Neural cell (in vitro differentiated cells): ENCODE measurements at regions not wholly inside any gene's neighbourhood (a gene's known extent, or its start where the extent isn't known, plus 50 kb on each side); places are given as distances from the start of the nearest gene placed in this dataset.

Experiments used
- H2AFZ ChIP-seq: fragments of 200-600, 300-800 bp; sonication (generic), shearing (Covaris generic); 2 replicates; pipeline ENCODE4 v1.6.0; 2014; ENCODE audit warnings: low read depth, mild to moderate bottlenecking, antibody characterized with exemption, low read length, moderate library complexity
- H3F3A ChIP-seq: fragments of 200-600 bp; shearing (Covaris generic); 2 replicates; pipeline ENCODE4 v1.6.1; 2016; ENCODE audit warnings: mild to moderate bottlenecking, moderate library complexity, mixed read lengths, antibody characterized with exemption, low read length; ENCODE audit not compliant: insufficient read depth, poor library complexity, severe bottlenecking
- H3K27ac ChIP-seq: fragments of 200-600, 300-800 bp; sonication (generic), shearing (Covaris generic); 2 replicates; pipeline ENCODE4 v1.5.1; 2014; ENCODE audit warnings: mild to moderate bottlenecking, low read length, moderate library complexity
- H3K27me3 ChIP-seq: fragments of 300-800, 200-600 bp; sonication (generic), shearing (Covaris generic); 2 replicates; pipeline ENCODE4 v1.6.0; 2014; ENCODE audit warnings: mild to moderate bottlenecking, low read depth, low read length, moderate library complexity; ENCODE audit not compliant: insufficient read depth
- H3K36me3 ChIP-seq: fragments of 300-800, 200-600 bp; sonication (generic), shearing (Covaris generic); 2 replicates; pipeline ENCODE4 v1.5.1; 2014; ENCODE audit warnings: mild to moderate bottlenecking, antibody characterized with exemption, low read length, moderate library complexity; ENCODE audit not compliant: insufficient read depth
- H3K4me2 ChIP-seq: fragments of 300-800, 200-600 bp; sonication (generic), shearing (Covaris generic); 2 replicates; pipeline ENCODE4 v1.6.0; 2014; ENCODE audit warnings: mild to moderate bottlenecking, low read length
- H3K4me3 ChIP-seq: fragments of 300-800, 200-600 bp; sonication (generic), shearing (Covaris generic); 2 replicates; pipeline ENCODE4 v1.5.1; 2014; ENCODE audit warnings: mild to moderate bottlenecking, low read length, moderate library complexity
- H3K79me2 ChIP-seq: fragments of 200-600 bp; shearing (Covaris generic); replicated peaks from 2 replicates; pipeline ENCODE4 v1.6.0; 2014; ENCODE audit warnings: mild to moderate bottlenecking, low read length, moderate library complexity; ENCODE audit not compliant: insufficient read depth
- H3K9ac ChIP-seq: fragments of 300-800, 200-600 bp; sonication (generic), shearing (Covaris generic); 2 replicates; pipeline ENCODE4 v1.6.1; 2016; ENCODE audit warnings: mild to moderate bottlenecking, low read length, mixed read lengths
- H3K9me2 ChIP-seq: fragments of 200-600 bp; shearing (Covaris generic); 2 replicates; pipeline ENCODE4 v1.6.1; 2016; ENCODE audit warnings: mild to moderate bottlenecking, low read length, mixed read lengths; ENCODE audit not compliant: insufficient read depth
- H3K9me3 ChIP-seq: fragments of 200-600, 300-800 bp; sonication (generic), shearing (Covaris generic); 2 replicates; pipeline ENCODE4 v1.6.1; 2016; ENCODE audit warnings: mild to moderate bottlenecking, mixed run types, low read length, moderate library complexity, mixed read lengths
- H4K20me1 ChIP-seq: fragments of 200-600 bp; shearing (Covaris generic); 2 replicates; pipeline ENCODE4 v1.6.1; 2016; ENCODE audit warnings: mild to moderate bottlenecking, mixed run types; ENCODE audit not compliant: insufficient read depth
- CTCF ChIP-seq: fragments of 450-650 bp; IDR thresholded peaks from 2 replicates; pipeline ENCODE4 v1.5.1; 2014; ENCODE audit warnings: antibody characterized with exemption, mild to moderate bottlenecking, moderate library complexity; ENCODE audit not compliant: poor library complexity, severe bottlenecking
- EP300 ChIP-seq: fragments of 450-650 bp; conservative IDR thresholded peaks from 2 replicates; pipeline ENCODE4 v1.6.1; 2014; ENCODE audit warnings: antibody characterized with exemption, mild to moderate bottlenecking, moderate library complexity; ENCODE audit not compliant: poor library complexity, severe bottlenecking
- EZH2 ChIP-seq: fragments of 200-600, 300-800 bp; shearing (Covaris generic), sonication (generic); IDR thresholded peaks from 2 replicates; pipeline ENCODE4 v1.6.1; 2014; ENCODE audit warnings: antibody characterized with exemption, low read length, borderline replicate concordance, mild to moderate bottlenecking; ENCODE audit not compliant: insufficient read depth, poor library complexity, severe bottlenecking
- MXI1 ChIP-seq: fragments of 450-650 bp; conservative IDR thresholded peaks from 2 replicates; pipeline ENCODE4 v1.6.1; 2014; ENCODE audit warnings: antibody characterized with exemption, mild to moderate bottlenecking; ENCODE audit not compliant: poor library complexity, severe bottlenecking
- POLR2AphosphoS5 ChIP-seq: IDR thresholded peaks from 2 replicates; pipeline ENCODE4 v1.6.1; 2012
- RAD21 ChIP-seq: fragments of 450-650 bp; conservative IDR thresholded peaks from 2 replicates; pipeline ENCODE4 v1.6.1; 2014; ENCODE audit warnings: antibody characterized with exemption, mild to moderate bottlenecking, moderate library complexity
- REST ChIP-seq: IDR thresholded peaks from 2 replicates; pipeline ENCODE4 v1.6.1; 2012; ENCODE audit warnings: borderline replicate concordance
- SMC3 ChIP-seq: fragments of 450-650 bp; conservative IDR thresholded peaks from 2 replicates; pipeline ENCODE4 v1.6.1; 2014; ENCODE audit warnings: antibody characterized with exemption, mild to moderate bottlenecking, moderate library complexity; ENCODE audit not compliant: poor library complexity
- TAF1 ChIP-seq: IDR thresholded peaks from 2 replicates; pipeline ENCODE4 v1.6.1; 2012; ENCODE audit warnings: low read depth

GRCh38 chr5:107779437-107779836, 108.7 kb upstream of the EFNA5 start:
- Histone ChIP-seq H3K4me2 (no peak overlapping the region), H3K27me3 (no peaks in the 10 kb centered on the region), H3K79me2 (no peaks in the 10 kb centered on the region), H3K9me3 (peaks cover 10% of the 10 kb centered on the region), H3K4me3 (no peak overlapping the region), H3K36me3 (no peaks in the 10 kb centered on the region), H3K9ac (no peak overlapping the region), H3K9me2 (no peaks in the 10 kb centered on the region), H3F3A (no peaks in the 10 kb centered on the region), H2AFZ (no peak overlapping the region), H4K20me1 (no peaks in the 10 kb centered on the region), H3K27ac (no peak overlapping the region)
- no peak for TF ChIP-seq RAD21
- TF ChIP-seq POLR2AphosphoS5 = no peak
- no peak for TF ChIP-seq MXI1
- no peak for TF ChIP-seq SMC3
- no peak for TF ChIP-seq CTCF
- no peak for TF ChIP-seq TAF1
- TF ChIP-seq EP300 = no peak
- no peak for TF ChIP-seq EZH2
- no peak for TF ChIP-seq REST

GRCh38 chr5:107778647-107779046, 107.9 kb upstream of the EFNA5 start:
- TF ChIP-seq EP300 (no peak), POLR2AphosphoS5 (no peak), CTCF (no peak), EZH2 (no peak), MXI1 (no peak), REST (no peak), RAD21 (no peak), TAF1 (no peak), SMC3 (no peak)
- H4K20me1 ChIP-seq = no peaks in the 10 kb centered on the region
- H3K27ac ChIP-seq = no peak overlapping the region
- no peak overlapping the region for H3K4me3 ChIP-seq
- no peaks in the 10 kb centered on the region for H3K79me2 ChIP-seq
- H3K27me3 ChIP-seq = no peaks in the 10 kb centered on the region
- peaks cover 10% of the 10 kb centered on the region for H3K9me3 ChIP-seq
- no peaks in the 10 kb centered on the region for H3K9me2 ChIP-seq
- no peak overlapping the region for H3K4me2 ChIP-seq
- no peak overlapping the region for H2AFZ ChIP-seq
- no peak overlapping the region for H3K9ac ChIP-seq
- no peaks in the 10 kb centered on the region for H3K36me3 ChIP-seq
- H3F3A ChIP-seq = no peaks in the 10 kb centered on the region
